NCI-H1105 treated with DMSO at 0.1 percent for 48 hours (cell line): ENCODE measurements at regions not wholly inside any gene's neighbourhood (a gene's known extent, or its start where the extent isn't known, plus 50 kb on each side); places are given as distances from the start of the nearest gene placed in this dataset.
"Not testable (repeated sequence)": the region's sequence is repeated elsewhere in the genome, so short reads cannot be mapped to it uniquely, and the experiment has no call there.

ENCODE experiments used
- DNase-seq: peaks from one replicate; lab custom pipeline; 2025; lab: John Stamatoyannopoulos, UW

DNA sequence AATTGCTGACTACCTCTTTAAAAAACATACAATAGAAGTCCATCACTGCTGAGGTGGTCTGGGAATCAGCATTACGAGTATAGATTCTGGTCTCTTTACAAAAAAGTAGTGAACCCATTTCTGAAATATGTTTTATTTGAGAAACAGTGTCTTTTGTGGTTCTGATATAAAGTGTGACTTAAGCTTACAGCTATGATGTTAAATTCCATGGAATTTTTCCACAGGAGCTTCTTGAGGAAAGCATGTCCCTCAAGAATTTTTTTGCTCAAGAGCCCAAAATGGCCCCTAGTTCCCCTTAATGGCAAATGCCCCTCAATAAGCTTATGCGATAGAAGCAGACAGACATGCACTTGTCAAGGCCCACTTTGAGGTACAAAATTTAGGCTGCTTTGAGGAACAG lies 265.7 kb downstream of the FAM170A start:
- DNase-seq = no peak

GRCh38 chr5:119896826-119897536 lies 267.6 kb downstream of the FAM170A start:
- no peak for DNase-seq

DNA sequence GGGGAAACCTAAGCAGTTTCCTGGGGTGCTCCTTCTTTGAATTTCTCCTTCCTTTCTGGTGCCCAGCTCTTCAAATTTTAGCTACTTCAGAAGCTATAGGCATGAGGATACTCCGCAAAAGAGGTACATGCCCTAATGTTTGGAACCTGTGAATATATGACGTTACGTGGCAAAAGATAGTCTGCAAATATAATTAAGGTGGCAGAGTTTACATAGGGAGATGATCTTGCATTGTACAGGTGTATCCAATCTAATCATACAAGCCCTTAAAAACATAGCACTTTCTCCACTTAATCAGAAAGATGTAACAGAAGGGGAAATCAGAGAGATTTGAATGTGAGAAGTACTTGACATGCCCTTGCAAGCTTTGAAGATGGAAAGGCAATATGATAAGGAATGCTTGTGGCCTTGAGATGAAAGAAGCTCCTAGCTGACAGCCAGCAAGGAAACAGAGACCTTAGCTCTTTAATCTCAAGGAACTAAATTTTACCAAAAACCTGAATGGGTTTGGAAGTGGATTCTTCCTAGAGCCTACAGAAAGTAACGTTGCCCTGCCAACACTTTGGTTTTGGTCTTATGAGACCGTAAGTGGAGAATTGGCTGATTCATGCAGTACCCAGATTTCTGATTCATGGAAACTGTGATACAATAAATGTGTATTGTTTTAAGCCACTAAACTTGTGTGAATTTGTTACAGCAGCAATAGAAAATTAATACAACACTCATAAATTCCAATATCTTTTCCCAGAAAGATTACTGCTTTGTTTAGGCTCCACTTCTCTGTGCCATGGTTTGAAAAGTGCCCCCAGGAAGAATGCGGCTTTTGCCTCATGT lies 268.4 kb downstream of the FAM170A start:
- no peak for DNase-seq

DNA sequence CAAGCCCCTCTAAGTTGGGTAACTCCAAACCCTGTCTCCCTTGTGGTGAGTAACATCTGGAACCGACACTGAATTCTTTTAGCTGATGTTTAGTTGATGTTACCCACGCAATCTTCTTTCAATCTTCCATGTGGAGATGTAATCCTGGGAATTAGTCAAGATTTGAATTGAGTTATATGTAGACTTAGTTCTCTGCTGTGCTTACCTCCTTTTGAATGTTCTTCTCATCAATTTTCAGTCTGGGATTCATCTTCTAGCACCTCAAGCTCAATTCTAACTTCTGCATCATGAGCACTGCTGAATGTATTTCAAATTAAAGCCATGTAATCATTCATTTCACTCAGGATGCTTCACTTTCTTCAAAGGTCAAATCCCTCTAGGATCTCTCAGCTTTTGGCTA lies 270.6 kb downstream of the FAM170A start:
- no peak for DNase-seq

DNA sequence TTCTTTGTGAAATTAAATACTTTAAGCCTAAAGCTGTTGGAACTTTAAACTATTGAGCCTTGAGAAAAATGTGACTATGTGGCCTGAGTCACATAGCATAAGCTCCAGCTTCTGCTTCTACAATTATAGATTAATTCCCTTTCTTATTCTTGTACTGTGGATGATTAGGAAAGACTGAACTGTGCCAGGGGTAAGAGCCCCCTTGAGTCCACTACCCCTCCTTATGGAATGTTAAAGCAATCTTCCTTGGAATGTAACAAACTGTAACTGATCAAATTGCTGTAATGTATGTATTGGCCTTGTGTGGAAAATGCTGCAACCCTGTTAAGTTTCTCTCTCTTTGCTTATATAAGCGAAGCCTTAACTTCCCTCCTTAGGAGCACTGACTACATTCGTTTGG lies 273.2 kb downstream of the FAM170A start:
- DNase-seq = no peak

GRCh38 chr5:119913425-119913824 lies 284.1 kb downstream of the FAM170A start:
- no peak for DNase-seq

DNA sequence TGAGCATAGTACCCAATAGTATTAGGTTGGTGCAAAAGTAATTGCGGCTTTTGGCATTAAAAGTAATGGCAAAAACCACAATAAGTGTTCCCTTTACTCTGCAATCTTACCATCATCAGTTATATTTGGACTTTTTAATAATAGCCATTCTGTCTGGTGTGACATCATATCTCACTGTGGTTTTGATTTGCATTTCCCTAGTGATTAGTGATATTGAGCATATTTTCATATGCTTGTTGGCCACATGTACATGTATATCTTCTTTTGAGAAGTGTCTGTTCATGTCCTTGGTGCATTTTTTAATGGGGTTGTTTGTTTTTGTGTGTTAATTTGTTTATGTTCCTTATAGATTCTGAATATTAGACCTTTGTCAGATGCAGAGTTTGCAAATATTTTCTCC lies 289.9 kb downstream of the FAM170A start:
- no peak for DNase-seq

- DNase-seq = no peak
Measured at GRCh38 chr5:119926301-119926700, 296.9 kb downstream of the FAM170A start.

- no peak for DNase-seq
Measured at GRCh38 chr5:119928974-119929373, 299.6 kb downstream of the FAM170A start.

- no peak for DNase-seq
Measured at GRCh38 chr5:119930490-119930889, 301.1 kb downstream of the FAM170A start.

DNA sequence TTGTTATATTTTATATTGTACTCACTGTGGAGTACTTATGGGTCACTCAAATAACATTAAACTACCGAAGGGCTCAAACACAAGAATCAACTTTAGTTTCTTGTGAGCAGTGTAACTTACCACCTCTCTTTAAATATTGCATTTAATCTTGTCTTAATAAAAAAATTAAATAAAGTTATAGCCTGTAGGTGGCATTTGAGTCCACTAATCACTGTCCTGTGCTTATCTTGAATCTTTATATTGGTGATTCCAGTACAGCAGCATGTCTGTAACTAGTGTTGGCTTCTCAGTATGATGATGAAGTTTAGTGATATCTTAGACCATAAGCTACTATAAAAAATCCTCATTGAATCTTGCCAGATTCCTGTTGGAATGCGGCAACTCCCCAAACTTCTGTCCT lies 313.8 kb downstream of the FAM170A start:
- no peak for DNase-seq

GRCh38 chr5:119945691-119946090 lies 316.3 kb downstream of the FAM170A start:
- no peak for DNase-seq

DNA sequence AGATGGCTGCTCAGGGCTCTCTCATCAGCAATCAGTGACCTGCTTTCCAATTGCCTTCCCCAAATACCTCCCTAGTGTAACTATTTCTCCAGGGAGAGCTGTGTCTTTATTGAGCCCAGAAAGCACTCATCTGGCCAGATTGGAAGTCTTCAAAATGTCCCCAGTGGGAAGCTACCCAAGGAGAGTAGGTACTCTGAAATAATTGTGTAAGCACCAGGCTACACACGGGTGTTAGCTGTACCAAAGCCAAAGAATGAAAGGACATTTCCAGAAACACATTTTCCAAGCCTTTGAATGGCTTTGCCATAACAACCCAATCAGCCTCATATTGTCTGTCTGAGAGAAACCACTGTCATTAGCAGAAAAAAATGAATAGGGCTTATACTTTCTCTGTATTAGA lies 318.8 kb downstream of the FAM170A start:
- DNase-seq = no peak

DNA sequence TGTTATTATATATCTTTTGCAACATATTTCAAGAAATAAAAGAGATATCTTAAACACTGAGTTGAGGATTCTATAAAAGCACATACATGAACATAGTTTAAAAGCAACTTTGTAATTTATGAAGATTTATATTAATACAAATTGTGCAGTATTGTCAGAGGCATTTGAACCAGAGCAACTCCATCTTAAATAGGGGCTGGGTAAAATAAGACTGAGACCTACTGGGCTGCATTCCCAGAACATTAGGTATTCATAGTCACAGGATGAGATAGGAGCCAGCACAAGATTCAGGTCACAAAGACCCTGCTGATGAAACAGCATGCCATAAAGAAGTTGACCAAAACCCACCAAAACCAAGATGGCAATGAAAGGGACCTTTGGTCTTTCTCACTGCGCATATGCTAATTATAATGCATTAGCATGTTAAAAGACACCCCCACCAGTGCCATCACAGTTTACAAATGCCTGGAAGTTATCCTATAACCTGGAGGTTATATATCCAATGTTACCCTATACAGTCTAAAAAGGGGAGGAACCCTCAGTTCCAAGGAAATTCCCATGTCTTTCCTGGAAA lies 320.2 kb downstream of the FAM170A start:
- DNase-seq = no peak

DNA sequence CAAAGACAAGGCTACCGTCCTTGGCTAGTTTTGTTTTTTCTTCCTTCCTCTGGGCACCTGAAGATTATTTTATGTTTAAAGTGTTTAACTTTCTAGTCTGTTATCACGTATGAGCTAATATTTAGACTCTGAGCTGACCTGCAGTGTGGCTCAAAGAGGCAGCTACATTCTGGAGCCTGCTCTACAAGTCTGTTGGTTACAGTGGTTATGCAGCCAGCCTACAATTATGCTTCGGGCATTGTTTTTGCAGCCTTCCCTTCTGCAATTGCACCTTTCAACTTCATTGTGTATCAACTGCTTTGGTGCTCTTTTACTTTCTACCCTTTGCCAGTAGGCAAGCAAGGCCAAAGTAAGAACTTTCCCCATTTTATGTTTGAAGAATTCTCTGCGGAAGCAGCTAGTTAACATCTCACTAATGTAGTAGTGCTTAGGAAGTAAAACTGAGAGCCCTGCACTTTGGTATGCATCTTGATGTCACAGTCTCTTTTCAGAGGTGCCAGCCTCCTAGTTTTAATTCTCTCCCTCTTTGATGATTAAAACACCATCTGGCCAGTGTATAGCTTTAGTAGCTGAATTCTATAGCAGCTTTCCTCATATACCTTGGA lies 322.1 kb downstream of the FAM170A start:
- DNase-seq = no peak

DNA sequence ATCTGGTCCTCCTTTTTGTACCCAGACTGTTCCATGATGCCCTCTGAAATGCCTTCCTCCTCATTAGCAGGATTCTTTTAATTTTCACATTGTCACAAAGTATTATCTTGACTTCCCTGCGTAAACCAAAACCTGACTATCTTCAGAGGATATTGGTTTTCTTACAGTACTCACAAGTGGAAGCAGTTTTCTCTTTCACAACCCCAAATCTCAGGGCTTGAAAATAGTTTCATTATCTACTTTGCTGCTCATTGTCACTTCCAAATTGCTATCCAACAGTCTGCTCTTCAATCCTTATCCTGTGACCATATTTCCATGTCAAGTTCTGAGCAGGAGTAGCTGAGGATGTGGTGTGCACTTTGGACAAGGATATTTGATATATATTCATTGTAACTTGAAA lies 324.1 kb downstream of the FAM170A start:
- DNase-seq = no peak

DNA sequence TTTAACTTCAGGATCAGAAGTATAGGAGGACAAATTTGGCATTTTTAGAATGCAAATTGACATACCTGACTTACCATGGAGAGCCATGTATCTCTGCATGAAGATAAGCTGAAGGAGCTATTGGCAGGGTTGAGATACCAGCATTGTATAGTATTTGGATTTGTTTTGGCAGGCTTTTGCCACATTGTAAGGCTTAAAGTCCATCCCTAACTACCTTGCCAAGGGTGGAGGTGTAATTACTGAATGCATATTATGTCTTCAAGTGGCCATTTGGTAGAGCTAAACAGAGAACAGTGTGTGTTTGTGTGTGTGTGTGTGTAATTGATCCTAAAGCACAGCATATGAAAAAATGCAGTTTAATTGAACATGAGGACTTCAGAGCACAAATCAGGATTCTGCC lies 324.7 kb downstream of the FAM170A start:
- peak; percentile 3 for DNase-seq

GRCh38 chr5:119961993-119962392 lies 332.6 kb downstream of the FAM170A start:
- no peak for DNase-seq

GRCh38 chr5:119966028-119966427 lies 336.7 kb downstream of the FAM170A start:
- DNase-seq = no peak

DNA sequence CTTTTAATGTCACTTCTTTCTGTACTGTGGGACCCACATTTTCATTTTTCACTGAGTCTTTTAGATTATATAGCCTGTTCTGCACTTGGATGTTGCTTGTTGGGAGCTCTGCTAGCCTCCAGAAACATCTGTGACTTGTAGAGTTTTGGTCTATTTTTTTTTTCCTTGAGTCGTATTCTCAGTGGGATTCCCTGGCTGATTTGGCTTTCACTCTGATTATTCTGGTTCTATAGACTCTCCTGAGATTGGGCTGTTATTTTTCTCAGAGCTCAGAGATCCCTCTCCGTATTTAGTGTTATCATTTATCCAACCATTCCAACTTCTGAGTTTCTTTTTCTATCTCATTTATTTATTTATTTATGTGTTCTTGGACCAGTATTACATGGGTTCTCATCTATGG lies 339.3 kb downstream of the FAM170A start:
- DNase-seq = no peak

DNA sequence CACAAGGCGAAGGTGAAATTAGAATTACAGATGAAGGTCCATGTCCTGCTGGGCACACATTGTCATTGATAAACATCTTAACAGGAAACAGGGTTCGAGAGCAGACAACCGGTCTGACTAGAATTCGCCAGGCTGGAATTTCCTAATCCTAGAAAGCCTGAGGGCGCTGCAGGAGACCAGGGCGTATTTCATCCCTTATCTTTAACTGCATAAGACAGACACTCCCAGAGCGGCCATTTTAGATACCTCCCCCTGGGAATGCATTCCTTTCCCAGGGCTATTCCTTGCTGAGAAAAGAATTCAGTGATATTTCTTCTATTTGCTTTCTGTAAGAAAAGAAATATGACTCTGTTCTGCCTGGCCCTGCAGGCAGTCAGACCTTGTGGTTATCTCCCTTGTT lies 357.7 kb downstream of the FAM170A start:
- DNase-seq = not testable (repeated sequence)

GRCh38 chr5:119991625-119992024 lies 362.3 kb downstream of the FAM170A start:
- DNase-seq = no peak

DNA sequence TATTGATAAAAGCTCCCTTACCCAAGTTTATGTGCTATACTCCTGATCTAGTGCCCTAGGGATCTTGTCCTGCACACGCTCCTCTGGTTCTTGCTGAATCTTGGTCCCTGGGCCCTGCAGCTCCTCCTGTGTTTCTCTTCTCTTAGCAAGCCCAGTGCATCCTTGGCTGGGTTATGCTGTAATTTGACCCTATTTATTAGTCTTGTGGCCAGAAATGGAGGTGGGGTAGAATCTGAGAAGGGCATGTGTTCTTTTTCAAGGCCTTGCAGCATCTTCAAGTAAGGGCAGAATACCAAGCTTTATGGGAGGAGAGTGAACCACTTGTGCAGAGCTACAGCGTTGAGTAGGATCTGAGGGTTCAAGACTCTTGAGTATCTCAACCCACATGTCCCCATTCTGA lies 366.8 kb downstream of the FAM170A start:
- no peak for DNase-seq
